ENCODE measurements at regions not wholly inside any gene's neighbourhood (a gene's known extent, or its start where the extent isn't known, plus 50 kb on each side); places are given as distances from the start of the nearest gene placed in this dataset.
A peak's percentile ranks its signal among the peaks of the same experiment; 100 is the strongest.
"Not testable (repeated sequence)": the region's sequence is repeated elsewhere in the genome, so short reads cannot be mapped to it uniquely, and the experiment has no call there.

DNA sequence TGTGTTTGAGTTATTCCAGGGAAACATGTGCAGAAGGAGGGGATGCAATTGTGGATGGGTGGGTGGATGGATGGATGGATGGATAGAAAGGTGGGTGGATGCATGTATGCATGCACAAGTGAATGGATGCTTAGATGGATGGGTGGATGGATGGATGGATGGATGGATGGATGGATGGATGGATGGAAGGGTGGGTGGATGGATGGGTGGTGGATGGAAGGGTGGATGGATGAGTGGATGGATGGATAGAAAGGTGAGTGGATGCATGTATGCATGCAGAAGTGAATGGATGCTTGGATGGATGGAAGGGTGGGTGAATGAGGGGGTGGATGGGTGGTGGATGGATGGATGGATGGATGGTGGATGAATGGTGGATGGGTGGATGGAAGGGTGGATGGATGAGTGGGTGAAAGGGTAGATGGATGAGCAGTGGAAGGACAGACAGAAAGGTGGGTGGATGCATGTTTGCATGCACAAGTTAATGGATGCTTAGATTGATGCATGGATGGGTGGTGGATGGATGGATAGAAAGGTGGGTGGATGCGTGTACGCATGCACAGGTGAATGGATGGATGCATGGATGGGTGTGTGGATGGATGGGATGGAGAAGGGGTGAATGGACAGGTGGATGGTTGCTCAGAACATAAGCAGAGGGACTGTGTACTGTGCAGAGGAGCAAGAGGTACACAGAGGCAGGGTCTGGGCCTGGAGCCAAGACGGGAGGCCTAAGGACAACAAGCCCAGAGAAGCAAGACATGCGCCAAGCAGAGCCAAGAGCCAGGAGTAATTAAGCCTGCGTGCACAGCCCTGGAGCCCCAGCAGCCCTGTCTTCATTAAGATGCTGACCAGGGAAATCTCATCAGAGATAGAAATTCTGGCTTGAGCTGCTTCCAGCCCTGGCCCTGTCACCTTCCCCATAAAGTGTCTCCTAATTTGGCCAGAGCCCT lies 84.6 kb upstream of the PPP1R26 start:
- no peak for DNase-seq

DNA sequence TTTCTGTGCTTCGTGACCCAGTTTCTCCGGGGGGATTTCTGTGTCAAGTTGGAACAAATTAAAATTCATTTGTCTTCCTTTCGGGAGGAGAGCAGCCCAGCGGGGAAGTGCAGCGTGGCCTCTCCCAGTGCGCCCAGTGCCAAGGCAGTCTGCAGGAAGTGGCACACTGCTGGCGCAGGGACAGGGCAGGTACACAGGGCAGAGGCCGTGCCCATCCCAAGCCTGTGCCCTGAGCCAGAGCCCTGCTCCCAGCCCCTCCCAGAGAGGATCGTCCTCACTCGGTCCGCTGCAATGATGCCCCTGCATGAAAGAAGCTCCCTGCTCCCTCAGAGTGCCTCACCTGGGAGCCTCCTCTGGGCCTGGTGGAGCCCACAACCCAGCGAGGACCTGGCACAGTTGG lies 82.4 kb upstream of the PPP1R26 start:
- DNase-seq: no peak

DNA sequence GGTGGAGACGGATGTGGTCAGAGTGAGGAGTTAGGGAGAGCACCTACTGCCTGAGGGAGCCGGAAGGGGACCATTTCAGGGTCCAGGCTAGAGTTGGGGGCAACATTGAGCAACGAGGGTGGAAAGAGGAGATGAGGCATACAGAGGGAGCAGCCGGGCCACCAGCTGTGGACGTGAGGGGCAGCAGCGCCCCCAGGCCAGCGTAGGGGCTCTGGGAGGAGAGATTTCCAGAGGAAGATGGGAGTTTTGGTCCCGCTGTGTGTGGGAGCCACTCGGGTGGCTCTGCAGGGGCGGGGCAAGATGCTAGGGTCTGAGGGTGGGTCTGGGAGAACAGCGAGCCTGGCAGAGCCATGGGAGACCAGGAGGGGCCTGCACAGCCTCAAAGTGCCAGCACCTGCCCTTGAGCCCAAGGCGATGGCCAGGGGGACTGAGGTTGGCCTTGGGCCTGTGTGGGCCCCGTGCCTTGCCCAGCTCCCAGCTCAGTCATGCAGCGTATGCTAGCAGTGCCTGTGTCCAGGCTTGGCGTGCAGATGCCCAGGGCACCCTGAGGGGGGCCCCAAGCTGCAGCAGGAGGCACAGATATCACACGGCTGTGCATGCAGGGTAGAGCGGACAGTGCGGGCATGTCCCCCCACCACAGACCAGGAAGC lies 80.5 kb upstream of the PPP1R26 start:
- no peak for DNase-seq

- DNase-seq: no peak
Observed at GRCh38 chr9:135400496-135400895, 79.1 kb upstream of the PPP1R26 start.

DNA sequence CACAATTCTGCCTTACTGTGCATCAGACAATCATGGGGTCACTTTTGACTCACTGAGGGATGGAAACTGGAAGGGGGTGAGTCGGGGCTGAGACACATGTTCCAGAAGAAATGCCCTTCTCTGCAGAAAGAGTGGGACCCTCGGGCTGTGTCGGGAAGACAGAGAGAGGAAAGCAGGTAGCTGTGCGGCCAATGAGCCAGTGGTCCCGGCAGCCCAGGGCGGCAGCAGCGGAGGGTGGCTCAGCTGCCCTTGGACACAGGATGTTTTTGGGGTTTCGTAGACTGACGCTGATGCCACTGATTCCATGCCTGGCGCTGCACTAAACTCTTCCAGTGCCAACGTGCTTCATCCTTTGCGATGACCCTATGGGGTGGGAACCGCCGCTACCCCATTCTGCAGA lies 78.4 kb upstream of the PPP1R26 start:
- DNase-seq: no peak

- DNase-seq: no peak
Observed at GRCh38 chr9:135402048-135402738, 77.4 kb upstream of the PPP1R26 start.

GRCh38 chr9:135402739-135403695 lies 76.6 kb upstream of the PPP1R26 start:
- no peak for DNase-seq

- no peak for DNase-seq
Observed at GRCh38 chr9:135403733-135404450, 75.7 kb upstream of the PPP1R26 start.

GRCh38 chr9:135404451-135405144 lies 75.0 kb upstream of the PPP1R26 start:
- no peak for DNase-seq

DNA sequence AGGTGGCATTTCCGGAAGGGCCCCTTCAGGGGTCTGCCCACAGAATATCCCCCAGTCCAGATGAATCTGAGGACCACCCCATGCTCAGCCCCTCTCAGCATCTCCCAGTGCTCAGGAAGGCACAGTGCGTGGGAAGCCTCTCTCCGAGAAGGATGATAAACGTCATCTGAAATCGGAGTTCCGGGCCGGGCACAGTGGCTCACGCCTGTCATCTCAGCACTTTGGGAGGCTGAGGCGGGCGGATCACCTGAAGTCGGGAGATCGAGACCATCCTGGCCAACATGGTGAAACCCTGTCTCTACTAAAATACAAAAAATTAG lies 74.5 kb upstream of the PPP1R26 start:
- not testable (repeated sequence) for DNase-seq

DNA sequence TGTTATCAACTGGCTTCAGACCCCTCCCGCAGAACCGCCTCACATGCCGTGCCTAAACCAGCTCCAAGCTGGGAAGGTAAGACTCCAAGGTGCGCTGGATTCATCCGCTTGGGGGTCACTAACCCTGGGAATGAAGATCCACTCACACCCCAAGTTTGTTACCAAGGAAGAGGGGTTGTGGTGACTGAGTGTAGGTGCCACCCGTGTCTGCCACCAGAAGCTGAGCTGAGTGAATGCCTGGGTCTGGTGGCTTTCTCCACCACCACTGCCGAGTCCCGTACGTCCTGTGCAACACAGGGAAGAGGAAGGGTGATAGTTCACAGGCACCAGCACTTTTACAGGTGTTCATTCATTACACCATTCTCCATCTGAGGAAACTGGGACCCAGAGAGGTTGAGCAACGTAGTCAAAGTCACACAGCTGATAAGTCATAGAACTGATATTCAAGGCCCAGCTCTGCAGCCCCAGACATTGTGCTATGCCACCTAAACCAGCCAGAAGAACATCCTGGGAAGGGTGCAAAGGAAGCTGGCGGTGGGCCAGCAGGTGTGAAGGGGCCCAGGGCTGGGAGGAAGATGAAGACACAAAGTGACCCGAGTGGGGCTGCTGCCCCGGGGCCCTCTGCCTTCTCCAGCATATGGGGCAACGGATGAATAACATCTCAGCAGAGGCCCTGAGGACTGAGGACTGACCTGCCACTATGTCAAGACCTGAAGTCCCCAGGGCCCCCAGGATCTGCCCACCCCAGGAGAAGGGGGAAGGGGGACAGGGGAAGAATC lies 70.9 kb upstream of the PPP1R26 start:
- no peak for DNase-seq

DNA sequence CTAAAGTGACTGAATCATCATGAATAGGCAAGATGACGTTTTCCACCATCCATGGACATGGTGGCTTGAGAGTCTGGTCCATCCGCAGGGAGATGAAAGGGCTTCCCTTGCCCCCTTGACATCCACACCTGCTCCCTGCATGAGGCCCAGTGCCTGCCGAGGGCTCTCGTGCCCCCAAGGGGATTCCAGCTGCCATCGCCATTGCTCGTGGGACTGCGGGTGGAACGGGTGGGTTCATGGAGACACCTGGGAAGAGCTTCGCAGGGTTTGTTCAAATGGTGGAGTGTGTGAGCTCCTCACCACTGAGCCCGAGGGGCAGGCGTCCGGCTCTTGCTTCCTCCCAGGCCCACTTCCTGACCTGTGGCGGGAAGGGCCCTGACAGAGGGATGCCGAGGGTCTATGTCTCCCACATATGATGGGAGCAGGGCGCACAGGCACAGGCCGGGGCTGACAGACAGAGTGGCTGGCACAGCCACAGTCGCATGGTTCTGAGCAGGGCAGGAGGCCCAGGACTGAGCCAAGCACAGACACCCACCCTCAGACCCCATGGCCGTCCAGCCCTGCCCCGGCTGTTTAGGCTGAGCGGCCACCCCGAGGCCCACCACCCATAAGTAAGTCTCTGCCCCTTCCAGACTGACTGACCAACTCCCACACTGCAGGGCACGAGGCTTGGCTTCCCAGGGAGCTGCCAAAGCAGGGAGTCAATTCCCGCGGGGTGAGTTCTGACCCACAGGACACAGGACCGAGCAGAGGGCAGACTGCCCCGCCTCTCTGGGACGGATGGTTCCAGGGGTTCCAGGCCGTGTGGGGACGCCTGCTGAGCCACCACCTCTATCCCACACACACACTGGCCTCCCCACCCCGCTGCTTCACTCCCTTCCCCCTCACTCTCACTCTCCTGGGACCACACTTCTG lies 70.0 kb upstream of the PPP1R26 start:
- DNase-seq: no peak

DNA sequence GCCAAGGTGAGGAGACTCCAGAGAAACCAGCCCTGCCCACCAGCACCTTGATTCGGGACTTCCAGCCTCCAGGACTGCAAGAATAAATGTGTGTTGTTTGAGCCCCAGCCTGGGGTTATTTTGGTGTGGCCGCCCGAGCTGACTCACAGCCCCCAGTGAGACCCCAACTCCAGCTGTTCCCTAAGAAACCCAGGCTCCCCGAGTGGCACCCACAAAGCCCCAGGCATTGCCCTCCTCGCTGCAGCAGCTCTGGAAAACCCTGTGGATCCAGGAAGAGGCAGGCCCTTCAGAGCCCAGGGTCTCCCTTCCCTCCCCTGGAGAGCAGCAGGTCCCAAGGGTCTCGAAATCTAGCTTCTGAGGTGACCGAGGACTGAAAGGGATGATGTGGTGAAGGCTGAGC lies 69.2 kb upstream of the PPP1R26 start:
- no peak for DNase-seq

DNA sequence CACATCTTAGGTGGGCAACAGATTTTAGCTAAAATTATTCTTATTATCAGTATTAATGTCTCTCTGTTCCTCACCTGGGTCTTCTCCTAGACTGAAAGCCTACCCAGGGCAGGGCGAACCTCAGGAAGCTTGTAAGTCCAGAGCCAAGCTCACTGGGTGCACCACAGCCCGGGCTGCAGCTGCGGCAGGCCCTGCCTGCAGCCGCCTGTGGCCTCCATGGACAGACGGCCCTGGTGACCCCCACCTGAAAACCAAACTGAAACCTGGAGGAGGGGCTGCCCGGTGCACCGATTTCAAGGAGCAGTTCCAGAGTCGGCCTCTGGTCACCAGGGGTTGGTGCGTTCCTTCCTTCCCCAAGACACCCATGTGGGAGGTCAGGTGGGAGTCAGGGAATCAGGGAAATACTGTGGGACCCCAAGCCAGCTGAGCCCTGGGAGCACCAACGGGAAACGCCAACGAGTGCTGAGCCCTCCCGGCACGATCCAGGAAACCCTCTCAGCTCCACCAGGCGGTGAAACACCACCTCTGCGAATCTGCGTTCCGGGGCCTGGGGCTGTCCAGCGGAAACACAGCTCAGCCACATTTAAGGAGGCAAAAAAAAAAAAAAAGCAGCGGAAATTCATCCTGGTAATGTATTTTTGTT lies 68.6 kb upstream of the PPP1R26 start:
- DNase-seq: no peak

- not testable (repeated sequence) for DNase-seq
Observed at GRCh38 chr9:135411605-135412004, 68.0 kb upstream of the PPP1R26 start.

DNA sequence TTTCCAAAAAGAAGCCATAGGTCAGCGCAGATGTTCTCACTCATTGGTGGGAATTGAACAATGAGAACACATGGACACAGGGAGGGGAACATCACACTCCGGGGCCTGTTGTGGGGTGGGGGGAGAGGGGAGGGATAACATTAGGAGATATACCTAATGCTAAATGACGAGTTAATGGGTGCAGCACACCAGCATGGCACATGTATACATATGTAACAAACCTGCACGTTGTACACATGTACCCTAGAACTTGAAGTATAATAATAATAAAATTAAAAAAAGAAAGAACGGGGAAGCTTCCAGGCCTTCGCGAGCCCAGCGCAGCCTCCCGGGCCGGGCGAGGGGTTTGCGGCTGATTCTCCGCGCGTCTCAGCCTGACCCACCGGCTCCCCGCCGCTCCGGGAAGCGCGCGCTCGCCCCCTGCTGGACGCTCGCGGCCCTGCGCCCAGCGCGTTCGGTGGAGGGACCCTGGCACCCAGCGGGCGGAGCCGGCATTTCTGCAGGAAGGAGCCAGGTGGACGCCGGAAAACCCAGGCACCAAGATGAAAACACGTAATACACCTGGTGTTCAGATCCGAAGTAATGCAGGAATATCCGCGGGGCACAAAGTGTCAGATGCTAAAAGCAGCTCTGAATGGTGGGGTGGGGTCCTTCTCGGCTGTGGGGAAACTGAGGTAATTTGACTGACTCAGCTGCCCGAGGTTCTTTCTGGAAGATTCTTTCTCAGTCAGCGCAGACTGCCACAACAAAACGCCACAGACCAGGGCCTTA lies 67.1 kb upstream of the PPP1R26 start:
- DNase-seq: peak; percentile 36

GRCh38 chr9:135413086-135413375 lies 66.6 kb upstream of the PPP1R26 start:
- no peak for DNase-seq

GRCh38 chr9:135413461-135413860 lies 66.1 kb upstream of the PPP1R26 start:
- DNase-seq: no peak
